Retina (tissue), 1 donor: ENCODE measurements at regions not wholly inside any gene's neighbourhood (a gene's known extent, or its start where the extent isn't known, plus 50 kb on each side); places are given as distances from the start of the nearest gene placed in this dataset.

Experiments
- DNase-seq: peaks from one replicate; pipeline ENCODE4 v3.0.0-alpha.2; 2016

DNA sequence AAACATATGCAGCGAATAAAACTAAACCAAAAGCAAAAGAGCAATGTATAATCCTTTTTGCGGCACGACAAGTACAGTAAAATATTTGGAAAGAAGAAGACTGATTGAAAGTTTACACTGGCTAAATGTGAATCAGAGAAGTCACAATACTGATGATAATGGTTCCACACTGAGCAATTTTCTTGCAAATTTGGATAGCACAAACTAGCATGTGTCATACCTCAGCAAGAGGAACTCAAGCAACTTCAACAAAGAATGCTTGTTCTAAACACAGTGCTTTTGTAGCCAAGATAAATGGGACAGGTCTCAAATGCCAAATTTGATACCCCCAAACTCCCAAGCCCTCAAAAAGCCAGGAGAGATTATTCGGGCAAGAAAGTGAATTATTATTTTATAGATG lies 839.1 kb downstream of the GALC start:
- no peak for DNase-seq

DNA sequence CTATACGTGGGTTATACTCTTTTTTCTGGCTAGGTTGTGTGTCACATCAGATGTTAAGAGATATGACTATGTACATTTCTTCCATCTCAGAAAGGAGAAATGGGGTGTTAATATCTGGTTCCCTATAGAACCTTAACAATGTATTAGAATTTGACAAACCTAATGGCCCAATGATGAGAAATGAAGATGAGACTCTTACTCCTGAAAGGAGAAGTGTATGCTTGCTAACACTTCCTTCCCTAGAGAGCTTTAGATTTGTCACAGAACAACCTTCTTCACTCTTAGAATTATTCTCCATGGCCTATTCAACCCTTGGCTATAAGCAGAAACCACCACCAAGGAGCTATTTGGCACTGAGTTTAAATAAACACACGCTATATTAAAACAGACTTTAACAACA lies 839.6 kb downstream of the GALC start:
- no peak for DNase-seq

- DNase-seq = no peak
Observed at GRCh38 chr14:87152693-87153092, 840.3 kb downstream of the GALC start.

GRCh38 chr14:87149583-87150354 lies 843.2 kb downstream of the GALC start:
- no peak for DNase-seq

DNA sequence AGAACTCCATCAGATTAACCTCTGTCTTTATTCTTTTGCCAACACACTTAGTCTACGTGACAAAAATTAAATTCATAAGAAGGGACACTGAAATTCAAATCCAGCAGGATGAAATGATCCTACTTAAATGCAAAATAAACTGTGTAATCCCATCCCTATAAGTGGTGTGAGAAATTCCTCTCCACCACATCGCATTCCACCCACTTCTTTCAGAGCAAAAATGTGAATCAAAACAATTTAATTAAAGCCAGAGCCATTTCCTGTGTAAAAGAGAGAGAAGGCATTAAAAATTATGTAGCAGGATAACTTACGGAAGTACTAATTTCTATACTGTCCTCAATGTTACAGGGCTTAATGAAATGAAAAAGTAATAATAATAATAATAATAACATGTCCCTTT lies 844.3 kb downstream of the GALC start:
- no peak for DNase-seq

GRCh38 chr14:87142551-87143211 lies 850.3 kb downstream of the GALC start:
- DNase-seq = no peak

DNA sequence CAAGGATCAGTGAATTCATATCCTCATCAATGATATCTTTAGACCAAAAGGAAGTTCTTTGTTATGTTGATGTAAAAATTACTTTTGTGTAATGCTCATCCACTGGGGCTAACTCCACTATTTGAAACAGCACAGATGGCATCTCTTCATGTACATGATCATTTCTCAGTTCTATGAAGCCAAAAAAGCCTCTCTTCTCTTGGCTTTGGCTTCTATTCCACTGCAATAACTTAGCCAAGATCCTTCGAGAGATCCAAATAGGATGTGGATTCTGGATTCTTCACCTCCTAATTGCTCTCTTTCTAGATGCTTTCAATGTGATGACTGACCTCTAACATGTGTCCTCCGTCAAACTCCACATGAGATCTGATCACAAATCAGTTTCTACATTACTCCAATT lies 851.2 kb downstream of the GALC start:
- DNase-seq = no peak

GRCh38 chr14:87139299-87139698 lies 853.7 kb downstream of the GALC start:
- DNase-seq = no peak

DNA sequence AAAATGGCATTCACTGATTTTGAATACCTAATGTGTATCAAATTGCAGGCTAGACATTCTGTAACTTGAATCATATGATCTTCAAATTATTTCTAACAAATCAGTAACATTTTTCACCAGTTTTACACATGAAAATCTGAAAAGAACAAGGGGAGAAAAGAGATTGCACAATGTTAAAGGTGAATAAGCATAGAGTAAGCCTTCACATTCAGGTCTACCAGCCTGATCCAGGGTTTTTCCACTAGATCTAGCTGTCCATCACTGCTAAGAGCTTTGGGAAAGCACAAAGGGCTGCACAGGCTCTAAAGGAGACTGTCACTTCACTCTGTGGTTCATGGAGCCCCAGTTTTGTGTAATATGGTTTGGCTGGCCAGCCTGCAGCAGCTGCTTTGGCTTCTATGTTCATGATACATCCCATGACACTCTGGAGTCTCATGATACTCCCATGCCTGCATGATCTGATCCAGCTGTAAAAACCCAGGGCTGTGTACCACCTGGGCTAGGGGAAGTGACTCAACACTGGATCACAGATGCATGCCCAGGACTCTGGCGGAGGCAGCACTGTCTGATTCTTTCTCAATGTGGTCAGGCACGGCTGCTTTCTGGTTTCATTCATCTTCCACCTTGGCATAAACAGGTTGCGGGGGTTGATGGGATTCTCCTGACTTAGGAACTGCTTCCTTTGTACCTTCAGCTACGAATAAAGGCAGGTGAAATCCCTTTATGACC lies 859.7 kb downstream of the GALC start:
- no peak for DNase-seq

DNA sequence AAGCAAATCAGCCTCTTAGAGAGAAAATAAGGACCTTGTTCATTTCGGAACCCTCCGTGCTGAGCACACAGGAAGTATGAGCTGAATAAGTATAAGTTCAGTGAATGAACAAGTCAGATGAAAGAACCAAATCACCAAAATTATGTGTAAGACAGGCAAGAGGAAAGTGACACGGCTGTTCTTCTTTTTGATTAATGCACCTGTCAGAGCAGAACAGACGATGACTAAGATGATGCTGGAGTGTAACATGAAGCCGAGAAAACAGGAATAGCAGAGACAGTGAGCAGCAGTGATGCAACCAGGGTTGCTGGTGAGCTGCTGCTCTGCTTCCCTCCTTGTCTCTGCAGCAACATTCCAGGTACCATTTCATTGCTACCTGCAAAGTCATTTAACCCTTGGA lies 861.1 kb downstream of the GALC start:
- DNase-seq = peak; percentile 10

- no peak for DNase-seq
Observed at GRCh38 chr14:87122166-87122565, 870.8 kb downstream of the GALC start.

- no peak for DNase-seq
Observed at GRCh38 chr14:87121716-87122115, 871.3 kb downstream of the GALC start.

GRCh38 chr14:87115234-87115633 lies 877.7 kb downstream of the GALC start:
- DNase-seq = no peak

GRCh38 chr14:87113286-87113685 lies 879.7 kb downstream of the GALC start:
- DNase-seq = no peak

- no peak for DNase-seq
Observed at GRCh38 chr14:87111741-87112140, 881.2 kb downstream of the GALC start.

GRCh38 chr14:87111126-87111525 lies 881.9 kb downstream of the GALC start:
- DNase-seq = no peak

GRCh38 chr14:87109271-87109670 lies 883.7 kb downstream of the GALC start:
- DNase-seq = no peak

GRCh38 chr14:87108726-87109125 lies 884.3 kb downstream of the GALC start:
- no peak for DNase-seq

GRCh38 chr14:87102811-87103378 lies 890.1 kb downstream of the GALC start:
- no peak for DNase-seq

DNA sequence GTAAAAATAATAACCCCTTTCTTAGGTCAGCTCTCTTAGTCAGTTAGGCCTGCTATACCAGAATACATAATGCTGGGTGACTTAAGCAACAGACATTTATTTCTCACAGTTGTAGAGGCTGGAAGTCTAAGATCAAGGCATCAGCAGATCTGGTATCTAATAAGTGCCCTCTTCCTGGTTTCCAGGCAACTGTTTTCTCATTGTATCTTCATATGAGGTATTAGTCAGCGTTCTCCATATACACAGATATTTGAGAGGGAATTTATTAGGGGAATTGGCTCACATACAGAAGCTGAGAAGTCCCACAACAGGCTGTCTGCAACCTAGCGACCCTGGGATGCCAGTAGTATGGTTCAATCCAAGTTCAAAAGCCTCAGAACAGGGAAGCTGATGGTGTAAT lies 896.0 kb downstream of the GALC start:
- no peak for DNase-seq

- no peak for DNase-seq
Observed at GRCh38 chr14:87094913-87095312, 898.1 kb downstream of the GALC start.

DNA sequence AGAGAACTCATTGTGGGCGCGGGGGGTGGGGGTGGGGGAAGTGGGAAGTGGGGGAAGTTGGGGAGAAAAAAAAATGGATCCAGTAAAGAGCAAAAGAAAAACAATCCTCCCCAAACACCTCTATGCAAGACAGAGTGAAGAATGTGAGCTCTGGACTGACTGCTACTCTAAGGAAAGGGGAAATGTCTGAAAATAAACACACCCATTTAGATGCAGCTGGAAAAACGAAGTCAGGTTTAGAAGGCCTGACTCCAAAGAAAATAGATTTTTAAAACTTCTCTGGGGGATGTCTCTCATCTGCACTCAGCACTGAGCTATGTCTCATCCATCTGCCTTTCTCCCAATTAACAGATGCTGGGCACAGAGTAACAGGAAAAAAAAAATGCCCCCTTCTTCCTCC lies 904.4 kb downstream of the GALC start:
- DNase-seq = no peak

DNA sequence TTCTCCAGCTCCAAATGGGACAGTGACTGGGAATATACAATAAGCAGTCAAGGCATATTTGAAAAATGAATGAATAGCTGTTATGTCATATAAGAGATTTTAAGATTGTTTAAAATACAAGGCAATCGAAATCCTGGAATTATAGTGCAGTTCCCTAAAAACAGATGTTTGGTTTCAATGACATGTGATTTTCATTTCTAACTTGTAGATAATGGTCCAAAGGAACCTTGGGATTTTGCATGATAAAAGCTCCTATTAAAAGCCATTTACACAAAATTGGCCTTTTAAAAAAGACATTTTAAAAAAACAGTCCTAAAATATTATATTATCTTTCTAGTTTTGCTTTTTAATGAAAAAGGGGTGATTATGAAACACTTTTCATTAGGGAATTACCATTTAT lies 905.1 kb downstream of the GALC start:
- no peak for DNase-seq

DNA sequence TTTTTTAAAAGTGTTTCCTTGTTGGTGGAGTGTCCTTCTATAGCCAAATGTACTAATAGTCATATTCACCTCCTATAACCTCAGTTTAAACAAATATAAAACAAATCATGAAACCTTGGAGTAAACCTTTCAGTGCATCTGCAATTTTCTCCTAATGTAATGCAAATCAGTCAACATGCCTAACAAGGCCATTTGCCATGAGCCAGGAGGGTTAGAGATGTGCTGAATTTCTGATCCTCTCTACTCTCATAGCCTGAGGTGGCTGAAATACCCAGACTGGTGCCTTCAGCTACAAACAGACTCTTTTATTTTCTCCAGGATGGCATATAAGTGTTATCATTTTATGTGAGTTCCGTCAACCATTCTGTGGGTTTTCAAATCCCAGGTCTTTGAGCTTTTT lies 908.1 kb downstream of the GALC start:
- DNase-seq = no peak
